Stimulated activated CD4-positive, alpha-beta T cell treated with anti-CD3 and anti-CD28 coated beads, Interleukin-15, amount 100 ng/mL, for 1 hour (primary cell): ENCODE measurements at regions not wholly inside any gene's neighbourhood (a gene's known extent, or its start where the extent isn't known, plus 50 kb on each side); places are given as distances from the start of the nearest gene placed in this dataset.
"Not testable (repeated sequence)": the region's sequence is repeated elsewhere in the genome, so short reads cannot be mapped to it uniquely, and the experiment has no call there.

Experiments used
- DNase-seq, 2 donors: peaks; one replicate each; pipeline ENCODE4 v3.0.0-alpha.2; 2020; ENCODE audit warnings: low read depth in 1 of 2, low spot score in 1 of 2

GRCh38 chr1:83479591-83480239 lies 519.2 kb downstream of the TTLL7 start:
- DNase-seq = not testable (repeated sequence)

- DNase-seq = not testable (repeated sequence)
Measured at GRCh38 chr1:83478127-83478526, 520.8 kb downstream of the TTLL7 start.

- DNase-seq = not testable (repeated sequence)
Measured at GRCh38 chr1:83476518-83476917, 522.4 kb downstream of the TTLL7 start.

GRCh38 chr1:83474946-83475345 lies 524.0 kb downstream of the TTLL7 start:
- DNase-seq = not testable (repeated sequence)

- not testable (repeated sequence) for DNase-seq
Measured at GRCh38 chr1:83473986-83474385, 524.9 kb downstream of the TTLL7 start.

GRCh38 chr1:83472066-83472465 lies 526.9 kb downstream of the TTLL7 start:
- not testable (repeated sequence) for DNase-seq

- DNase-seq = not testable (repeated sequence)
Measured at GRCh38 chr1:83471272-83471671, 527.7 kb downstream of the TTLL7 start.

GRCh38 chr1:83468336-83468735 lies 530.6 kb downstream of the TTLL7 start:
- DNase-seq = not testable (repeated sequence)

GRCh38 chr1:83457735-83458248 lies 541.1 kb downstream of the TTLL7 start:
- DNase-seq = not testable (repeated sequence)

- DNase-seq = not testable (repeated sequence)
Measured at GRCh38 chr1:83457281-83457680, 541.7 kb downstream of the TTLL7 start.

- DNase-seq = not testable (repeated sequence)
Measured at GRCh38 chr1:83455753-83456152, 543.2 kb downstream of the TTLL7 start.

GRCh38 chr1:83445873-83446272 lies 553.1 kb downstream of the TTLL7 start:
- DNase-seq = not testable (repeated sequence)

GRCh38 chr1:83442412-83442811 lies 556.5 kb downstream of the TTLL7 start:
- not testable (repeated sequence) for DNase-seq

- DNase-seq = not testable (repeated sequence)
Measured at GRCh38 chr1:83440586-83440985, 558.3 kb downstream of the TTLL7 start.

GRCh38 chr1:83440021-83440420 lies 558.9 kb downstream of the TTLL7 start:
- not testable (repeated sequence) for DNase-seq

GRCh38 chr1:83438316-83438715 lies 560.6 kb downstream of the TTLL7 start:
- DNase-seq = not testable (repeated sequence)

GRCh38 chr1:83435336-83435735 lies 563.6 kb downstream of the TTLL7 start:
- not testable (repeated sequence) for DNase-seq

- DNase-seq = not testable (repeated sequence)
Measured at GRCh38 chr1:83427566-83427965, 571.4 kb downstream of the TTLL7 start.

GRCh38 chr1:83423382-83423781 lies 575.5 kb downstream of the TTLL7 start:
- not testable (repeated sequence) for DNase-seq

- DNase-seq = no peak
Measured at GRCh38 chr1:83418558-83418957, 580.4 kb downstream of the TTLL7 start.

- DNase-seq = not testable (repeated sequence)
Measured at GRCh38 chr1:83413839-83414107, 585.2 kb downstream of the TTLL7 start.

GRCh38 chr1:83410746-83411413 lies 588.1 kb downstream of the TTLL7 start:
- not testable (repeated sequence) for DNase-seq
